ENCODE measurements at regions not wholly inside any gene's neighbourhood (a gene's known extent, or its start where the extent isn't known, plus 50 kb on each side); places are given as distances from the start of the nearest gene placed in this dataset.
"Not testable (repeated sequence)": the region's sequence is repeated elsewhere in the genome, so short reads cannot be mapped to it uniquely, and the experiment has no call there.

DNA sequence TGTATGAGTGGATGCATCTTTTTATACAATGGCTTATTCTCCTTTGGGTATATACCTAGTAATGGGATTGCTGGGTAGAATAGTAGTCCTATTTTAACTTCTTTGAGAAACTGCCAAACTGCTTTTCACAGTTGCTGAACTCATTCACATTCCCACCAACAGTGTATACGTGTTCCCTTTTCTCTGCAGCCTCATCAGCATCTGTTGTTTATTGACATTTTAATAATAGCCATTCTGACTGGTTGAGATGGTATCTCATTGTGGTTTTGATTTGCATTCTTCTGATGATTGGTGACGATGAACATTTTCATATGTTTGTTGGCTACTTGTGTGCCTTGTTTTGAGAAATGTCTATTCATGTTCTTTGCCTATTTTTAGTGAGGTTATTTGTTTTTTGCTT is 687.0 kb upstream of the EPHA5 start:
- peak in 1 of 2 experiments; percentile 25 for DNase-seq

DNA sequence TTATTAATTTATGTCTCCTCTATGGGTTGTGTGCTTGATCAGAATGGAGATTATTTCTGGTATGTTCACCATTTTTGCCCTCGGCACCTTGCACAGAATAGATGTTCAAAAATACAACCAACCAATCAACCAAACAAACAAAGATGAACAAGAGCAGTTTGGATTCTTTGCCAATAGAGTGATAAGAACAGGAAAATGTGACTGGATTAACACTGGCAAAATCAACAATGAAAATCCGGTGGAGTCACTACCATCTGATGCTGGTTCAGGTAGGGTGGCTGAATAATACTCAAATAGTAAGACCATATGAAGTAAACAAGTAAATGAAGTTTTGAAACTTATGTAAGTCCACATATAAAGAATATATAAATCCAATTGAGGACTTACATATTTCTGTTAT is 685.0 kb upstream of the EPHA5 start:
- no peak for DNase-seq

DNA sequence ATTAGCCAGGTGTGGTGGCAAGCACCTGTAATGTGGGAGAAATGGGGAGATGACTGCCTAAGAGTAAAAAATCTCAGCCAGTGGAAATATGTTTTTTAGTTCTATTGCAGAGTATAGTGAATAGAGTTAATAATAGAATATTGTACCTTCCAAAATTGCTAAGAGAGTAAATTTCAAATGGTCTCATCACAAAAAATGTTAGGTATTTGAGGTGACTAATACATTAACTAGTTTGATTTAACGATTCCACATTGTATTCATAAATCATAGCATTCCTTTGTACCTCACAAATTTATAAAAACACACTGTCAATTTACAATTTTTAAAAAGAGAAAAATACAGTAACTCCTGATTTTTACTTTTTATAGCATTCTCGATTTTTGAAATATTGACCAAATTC is 681.5 kb upstream of the EPHA5 start:
- DNase-seq: no peak

DNA sequence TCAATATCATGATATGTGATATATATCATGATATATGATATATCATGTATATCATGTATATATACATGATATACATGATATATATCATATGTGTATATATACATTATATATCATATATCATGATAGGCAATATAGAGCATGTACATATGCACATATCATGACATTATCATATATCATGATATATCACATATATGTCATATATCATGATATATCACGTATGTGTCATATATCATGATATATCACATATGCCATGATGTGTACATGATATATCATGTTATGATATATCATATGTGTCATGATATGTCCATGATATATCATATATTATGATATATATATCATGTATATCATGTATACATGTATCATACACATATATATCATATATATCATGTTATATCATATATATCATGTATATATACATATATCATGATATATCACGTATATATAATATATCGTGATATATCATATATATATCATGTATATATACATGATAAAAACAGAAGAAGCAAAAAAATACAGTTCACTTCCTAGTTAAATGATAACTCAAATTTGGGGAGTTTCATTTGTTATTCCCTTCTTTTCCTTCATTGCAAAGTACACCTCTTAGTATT is 670.1 kb upstream of the EPHA5 start:
- DNase-seq: no peak

DNA sequence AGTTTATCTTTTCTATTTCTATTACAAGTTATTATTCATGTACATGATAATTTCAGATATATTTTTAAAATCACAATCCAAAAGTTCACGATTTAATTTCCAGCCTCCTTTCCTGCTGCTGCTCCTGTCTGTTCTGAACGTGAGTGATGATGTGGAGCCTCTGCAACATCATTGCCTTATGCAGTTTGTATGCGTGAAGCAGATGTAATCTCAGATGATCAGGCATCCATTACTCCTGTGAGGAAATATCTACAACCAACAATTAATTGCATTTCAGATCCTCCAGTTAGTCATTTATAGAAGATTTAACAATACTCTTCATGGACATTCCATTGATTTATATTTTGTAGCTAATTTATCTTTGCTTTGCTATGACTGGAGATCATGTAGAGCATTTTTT is 668.7 kb upstream of the EPHA5 start:
- DNase-seq: no peak

DNA sequence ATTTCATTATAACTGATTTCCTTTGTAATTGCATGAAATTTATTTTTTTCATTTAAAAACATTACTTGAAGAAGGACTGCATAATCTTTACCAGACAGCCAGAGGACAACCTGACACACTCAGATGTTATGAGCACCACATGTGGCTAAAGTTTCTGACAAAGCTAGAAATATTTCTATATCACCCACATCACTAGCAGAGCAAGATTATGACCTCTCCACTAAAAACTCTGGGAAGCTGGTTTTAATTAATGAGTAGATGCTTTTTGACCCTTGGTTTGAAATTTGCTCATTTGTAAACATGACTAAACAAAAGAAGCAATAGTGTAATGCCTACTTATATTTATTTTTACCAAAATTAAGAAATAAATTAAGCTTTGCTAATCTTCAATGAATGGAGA is 661.5 kb upstream of the EPHA5 start:
- DNase-seq: no peak

DNA sequence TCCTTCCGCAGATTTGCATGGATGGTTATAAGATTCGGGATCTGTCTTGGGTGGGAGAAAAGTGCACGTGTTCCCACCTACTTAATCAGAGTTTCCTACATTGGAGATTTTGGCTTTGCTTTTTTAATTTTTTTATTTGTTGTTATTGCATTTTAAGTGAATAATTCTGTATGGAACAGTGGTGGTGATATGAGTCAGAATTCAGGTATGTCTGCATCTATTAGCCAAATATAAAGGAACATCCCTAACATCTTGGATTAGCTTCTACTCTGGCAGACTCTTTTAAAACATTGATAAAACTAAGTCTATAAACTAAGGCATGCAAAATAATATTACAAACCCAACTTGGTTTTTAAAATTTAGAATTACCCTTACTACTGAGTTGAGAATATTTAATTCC is 659.8 kb upstream of the EPHA5 start:
- no peak for DNase-seq

DNA sequence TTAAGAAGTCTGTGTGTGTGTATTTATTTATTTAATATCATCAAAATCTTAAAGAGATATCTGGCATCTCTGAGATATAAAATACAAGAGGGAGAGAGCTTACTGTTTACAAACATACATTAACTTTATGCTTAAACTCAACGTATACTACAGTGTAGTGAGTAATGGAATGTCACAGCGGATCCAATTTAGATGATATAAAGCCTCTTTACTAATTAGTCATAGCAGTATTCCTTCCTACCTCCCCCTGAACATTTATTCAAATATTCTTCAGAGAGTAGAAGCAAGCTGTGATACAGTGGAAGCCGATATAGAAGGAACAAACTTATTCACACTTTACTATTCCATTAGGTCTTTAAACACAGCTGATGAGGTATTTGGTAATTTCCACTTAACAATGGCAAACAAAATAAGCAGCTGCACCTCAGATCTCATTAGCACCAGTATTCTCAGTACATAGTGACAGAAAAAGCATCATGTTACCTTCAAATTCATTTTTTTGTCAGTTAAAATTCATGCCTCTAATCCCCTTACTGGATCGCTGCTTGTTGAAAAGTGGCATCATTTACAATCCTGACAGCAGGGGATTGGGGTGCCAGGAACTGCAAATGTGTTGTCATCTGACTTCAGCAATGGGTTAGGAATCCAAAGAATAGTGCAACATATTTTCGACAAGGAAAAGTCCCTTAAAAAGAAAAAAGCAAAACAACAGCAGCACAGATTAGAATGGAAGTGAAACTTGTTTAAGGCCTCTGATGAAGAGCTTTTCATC is 658.7 kb upstream of the EPHA5 start:
- no peak for DNase-seq

DNA sequence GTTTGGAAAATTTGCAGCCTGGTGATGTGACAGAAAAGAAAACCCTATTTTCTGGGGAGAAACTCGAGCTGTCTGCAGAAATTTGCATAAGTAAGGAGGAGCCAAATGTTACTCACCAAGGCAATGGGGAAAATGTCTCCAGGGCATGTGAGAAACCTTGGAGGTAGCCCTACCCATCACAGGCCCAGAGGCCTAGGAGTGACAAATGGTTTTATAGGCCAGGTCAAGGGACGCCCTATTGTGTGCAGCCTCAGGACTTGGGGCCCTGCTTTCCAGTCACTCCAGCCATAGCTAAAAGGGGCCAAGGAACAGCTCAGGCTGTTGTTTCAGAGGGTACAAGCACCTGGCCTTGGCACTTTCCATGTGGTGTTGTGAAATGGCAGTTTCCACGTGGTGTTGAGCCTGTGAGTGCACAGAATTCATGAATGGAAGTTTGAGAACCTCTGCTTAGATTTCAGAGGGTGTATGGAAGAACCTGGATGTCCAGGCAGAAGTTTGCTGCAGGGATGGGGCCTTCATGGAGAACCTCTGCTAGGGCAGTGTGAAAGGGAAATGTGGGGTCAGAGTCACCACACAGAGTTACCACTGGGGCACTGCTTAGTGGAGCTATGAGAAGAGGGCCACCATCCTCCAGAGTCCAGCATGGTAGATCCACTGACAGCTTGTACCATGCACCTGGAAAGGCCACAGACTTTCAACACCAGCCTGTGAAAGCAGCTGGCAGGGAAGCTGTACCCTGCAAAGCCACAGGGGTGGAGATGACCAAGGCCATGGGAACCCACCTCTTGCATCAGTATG is 637.6 kb upstream of the EPHA5 start:
- DNase-seq: no peak

DNA sequence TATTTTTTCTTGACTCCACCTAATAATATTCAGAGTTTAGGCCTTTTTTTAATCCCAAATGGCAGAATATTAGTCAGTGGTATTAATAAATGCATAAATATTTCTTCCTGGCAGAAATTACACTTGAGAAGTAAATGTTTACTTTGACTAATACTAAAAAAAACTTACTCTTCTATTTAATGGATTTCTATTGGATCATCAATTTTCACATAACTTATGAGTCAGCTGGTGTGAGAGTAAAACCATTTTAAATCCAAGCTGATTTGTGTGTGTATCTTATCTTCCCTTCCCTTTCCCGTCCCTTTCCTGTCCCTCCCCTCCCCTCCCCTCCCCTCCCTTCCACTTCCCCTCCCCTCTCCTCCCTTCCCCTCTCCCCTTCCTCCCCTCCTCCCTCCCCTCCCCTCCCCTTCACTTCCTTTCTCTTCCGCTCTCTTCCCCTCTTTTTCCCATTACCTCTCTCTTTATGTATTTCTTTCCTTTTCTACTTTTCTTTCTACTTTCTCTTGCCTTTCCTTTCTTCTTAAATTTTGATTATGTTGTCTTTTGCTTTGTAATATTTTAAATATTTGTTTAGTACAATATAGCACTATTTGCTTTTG is 630.1 kb upstream of the EPHA5 start:
- DNase-seq: no peak

DNA sequence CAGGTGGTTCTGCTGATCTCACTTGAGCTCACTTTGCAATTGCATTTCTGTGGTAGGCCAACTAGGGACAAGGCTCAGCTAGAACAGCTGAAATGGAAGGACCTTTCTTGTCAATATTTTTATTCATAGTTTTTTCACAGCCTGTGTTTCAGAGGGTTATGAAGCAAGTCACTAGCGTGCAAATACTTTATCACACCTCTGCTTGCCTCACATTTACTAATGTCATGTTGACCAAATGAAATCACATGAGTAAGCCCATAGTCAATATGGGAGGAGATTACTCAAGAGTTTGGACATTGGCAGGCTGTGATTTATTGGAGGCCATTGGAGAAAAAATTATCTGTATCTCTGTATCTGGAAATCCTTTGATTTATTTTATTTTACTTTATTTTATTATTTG is 628.3 kb upstream of the EPHA5 start:
- no peak for DNase-seq

DNA sequence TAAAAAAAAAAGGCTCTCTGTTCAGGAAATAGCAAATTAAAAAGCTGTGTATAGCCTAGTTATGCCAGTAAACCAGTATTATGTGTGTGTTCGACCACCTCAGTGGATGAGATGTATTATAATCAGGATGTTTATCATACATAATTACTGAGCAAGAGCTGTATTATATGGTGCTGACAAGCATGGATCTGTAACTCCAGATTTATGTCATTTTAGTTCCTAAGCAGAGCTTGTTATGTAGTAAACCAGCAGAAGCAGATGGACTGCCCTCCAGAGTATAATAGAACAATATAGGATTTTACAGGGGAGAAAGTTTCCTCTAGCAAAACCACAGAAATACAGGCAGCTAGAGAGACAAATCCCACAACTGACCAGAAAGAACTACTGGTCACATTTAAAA is 627.4 kb upstream of the EPHA5 start:
- DNase-seq: no peak

DNA sequence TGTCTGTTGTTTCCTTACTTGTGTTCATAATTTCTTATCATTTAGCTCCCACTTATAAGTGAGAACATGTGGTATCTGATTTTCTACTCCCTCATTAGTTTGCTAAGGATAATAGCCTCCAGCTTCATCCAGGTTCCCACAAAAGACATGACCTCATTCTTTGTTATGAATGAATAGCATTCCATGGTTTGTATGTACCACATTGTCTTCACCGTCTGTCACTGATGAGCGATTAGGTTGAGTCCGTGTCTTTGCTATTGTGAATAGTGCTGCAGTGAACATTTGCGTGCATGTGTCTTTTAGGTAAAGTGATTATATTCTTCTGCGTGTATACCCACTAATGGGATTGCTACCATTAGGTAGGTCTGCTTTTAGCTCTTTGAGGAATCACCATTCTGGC is 624.3 kb upstream of the EPHA5 start:
- DNase-seq: no peak

DNA sequence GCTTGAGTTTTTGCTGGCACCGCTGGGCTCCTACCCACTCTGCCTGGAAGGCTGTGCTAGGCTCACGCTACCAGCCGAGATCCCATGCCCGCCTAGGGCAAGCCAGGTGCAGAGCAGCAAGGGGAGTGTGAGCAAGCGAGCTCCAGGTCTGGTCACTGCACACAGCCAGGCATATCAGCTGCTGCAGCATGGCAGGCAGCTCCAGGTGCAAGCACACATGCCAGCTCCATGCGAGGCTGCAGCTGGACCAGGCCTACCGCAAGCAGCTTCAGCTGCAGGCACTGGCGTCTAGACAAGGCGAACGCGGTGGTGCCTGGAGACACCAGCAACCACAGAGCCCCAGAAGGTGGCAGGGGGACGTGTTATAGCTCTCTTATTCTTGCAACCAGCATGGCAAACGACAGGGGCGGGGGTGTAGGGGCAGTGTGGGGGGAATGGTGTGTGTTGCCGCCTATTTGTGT is 614.7 kb upstream of the EPHA5 start:
- DNase-seq: no peak

DNA sequence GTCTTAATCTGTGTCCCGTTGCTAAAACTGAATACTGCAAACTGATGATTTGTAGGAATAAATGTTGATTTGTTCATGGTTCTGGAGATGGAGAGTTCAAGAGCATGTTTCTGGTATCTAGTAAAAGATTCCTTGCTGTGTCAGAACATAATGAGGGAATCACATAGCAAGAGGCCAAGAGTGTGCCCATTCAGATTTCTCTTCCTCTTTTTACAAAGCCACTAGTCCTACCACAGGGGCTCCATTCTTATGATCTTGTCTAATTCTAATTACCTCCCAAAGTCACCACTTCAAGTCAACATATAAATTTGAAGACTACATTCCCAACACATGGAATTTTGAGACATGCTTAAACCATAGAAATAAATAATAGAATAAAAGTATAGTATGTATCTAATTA is 608.8 kb upstream of the EPHA5 start:
- no peak for DNase-seq

DNA sequence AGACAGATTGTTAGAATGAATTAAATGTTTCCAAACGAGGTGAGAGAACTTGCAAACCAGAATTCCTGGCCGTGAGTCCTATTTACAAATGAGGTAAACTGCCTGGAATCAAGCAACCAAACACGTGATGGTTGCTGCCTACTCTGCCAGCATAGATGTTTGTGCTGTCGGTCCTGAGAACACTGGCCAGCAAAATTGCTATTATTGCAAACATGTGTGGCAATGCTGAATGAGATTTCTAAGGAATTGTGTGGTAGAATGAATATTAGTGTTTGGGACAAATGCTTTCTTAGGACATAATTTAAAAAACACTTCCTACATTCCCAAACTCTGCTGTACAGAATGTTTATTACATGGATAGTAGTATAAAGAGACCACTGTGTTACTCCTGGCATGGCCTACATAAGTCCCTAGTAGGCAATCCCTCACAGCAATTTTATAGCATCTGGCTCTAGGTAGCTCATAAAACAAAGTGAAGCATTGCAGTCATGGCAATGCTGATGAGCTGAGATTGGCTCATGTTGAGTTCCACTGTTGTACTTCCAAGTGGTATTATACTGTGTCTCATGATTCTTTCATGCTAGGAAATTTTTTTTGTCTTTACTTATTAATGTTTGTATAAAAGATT is 605.2 kb upstream of the EPHA5 start:
- peak; percentile 6 to 39 for DNase-seq

DNA sequence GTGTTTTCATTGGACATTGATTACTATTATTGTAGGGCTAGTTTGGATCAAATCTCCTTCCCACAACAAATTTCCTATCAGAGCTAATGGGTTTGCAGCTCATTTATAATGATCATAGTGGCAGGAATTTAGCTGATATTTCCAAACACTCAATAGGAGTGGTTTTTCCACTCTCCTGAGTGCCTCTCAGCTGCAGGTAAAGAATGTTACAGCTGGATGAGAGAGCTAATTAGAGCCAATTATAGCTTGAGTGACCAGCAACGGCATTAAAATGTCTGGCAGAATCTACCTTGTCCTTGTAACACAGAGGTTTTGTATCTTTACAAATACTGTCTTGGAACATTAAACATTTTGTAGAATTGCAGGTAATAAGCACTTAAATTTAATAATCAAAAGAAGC is 602.8 kb upstream of the EPHA5 start:
- DNase-seq: no peak

DNA sequence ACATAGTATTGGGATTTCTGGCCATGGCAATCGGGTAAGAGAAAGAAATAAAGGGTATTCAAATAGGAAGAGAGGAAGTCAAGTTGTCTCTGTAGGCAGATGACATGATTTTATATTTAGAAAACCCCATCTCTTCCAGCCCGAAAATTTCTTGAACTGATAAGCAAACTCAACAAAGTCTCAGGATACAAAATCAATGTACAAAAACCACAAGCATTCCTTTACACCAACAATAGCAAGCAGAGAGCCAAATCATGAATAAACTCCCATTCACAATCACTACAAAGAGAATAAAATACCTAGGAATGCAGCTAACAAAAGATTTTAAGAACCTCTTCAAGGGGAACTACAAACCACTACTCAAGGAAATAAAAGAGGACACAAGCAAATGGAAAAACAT is 600.1 kb upstream of the EPHA5 start:
- not testable (repeated sequence) for DNase-seq

DNA sequence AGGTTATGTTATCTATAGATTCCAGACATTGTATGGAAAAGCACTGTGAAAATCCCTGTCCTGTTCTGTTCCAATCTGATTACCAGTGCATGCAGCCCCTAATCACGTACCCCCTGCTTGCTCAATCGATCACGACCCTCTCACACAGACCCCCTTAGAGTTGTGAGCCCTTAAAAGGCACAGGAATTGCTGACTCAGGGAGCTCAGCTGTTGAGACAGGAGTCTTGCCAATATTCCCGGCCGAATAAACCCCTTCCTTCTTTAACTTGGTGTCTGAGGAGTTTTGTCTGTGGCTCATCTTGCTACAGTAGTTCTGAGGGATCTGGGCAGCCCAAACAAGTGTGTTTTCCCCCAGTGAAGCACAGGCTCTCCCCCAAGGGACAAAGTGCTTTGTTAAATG is 596.3 kb upstream of the EPHA5 start:
- DNase-seq: not testable (repeated sequence)

DNA sequence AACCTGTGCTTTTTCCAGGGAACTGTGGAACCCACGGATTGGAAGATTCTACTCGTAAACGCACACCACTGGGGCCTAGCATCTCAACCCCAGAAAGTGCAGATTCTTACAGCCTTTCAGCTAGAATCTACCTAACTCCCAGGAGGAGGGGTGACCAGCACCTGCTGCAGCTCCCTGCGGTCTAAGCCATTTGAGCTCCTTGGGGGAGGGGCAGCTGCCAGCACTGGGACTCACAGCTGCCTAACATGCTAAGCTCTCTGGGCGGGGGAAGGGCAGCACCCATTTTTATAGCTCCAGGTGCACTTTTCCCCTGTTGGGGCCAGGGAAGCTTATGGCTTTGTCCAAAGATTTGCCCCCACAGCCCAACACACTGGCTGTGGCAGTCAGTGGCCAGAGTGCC is 595.7 kb upstream of the EPHA5 start:
- no peak for DNase-seq

DNA sequence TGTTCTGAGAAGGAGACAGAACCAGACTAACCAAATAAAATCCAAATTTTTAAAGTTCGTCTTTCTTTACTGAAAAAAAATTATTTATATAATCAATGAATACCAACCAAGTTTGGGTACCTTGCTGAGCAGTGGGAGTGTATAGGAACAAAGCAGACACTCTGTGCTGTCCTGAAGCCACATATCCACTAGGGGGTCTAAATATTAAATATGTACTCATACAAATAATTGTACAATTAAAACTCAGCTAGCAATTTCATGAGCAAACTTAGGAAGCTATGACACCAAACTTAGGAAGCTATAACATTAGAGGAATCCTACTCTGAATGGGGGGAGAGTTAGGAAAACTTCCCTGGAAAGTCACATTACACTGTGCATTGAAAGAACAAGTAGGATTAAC is 582.0 kb upstream of the EPHA5 start:
- no peak for DNase-seq

DNA sequence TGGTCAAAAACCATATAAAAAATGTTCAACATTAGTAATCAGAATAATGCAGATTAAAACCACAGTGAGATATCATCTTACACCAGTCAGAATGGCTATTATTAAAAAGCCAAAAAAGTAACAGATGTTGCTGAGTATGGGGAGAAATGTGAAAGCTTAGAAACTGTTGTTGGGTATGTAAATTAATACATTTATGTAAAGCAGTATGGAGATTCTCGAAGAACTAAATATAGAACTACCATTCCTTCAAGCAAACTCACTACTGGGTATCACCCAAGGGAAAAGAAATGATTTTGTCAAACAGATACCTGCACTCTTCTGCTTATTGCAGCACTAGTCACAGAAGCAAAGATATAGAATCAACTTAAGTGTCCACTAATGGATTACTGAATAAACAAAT is 576.4 kb upstream of the EPHA5 start:
- DNase-seq: no peak

DNA sequence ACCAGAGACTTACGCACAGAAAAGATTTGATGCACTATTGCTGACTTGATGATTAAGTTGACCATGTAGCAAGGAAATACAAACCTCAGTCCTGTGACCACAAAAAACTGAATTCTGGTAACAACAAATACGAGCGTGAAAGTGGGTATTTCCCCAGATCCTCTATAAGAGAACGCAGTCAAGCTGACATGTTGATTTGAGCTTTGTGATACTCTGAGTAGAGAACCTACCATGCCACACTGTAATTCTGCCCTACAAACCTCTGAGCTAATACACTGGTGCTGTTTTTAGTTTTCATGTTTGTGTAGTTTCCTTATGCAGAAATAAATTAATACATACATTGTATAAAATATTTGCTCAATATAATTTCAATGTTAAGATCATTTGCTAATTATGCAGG is 565.6 kb upstream of the EPHA5 start:
- DNase-seq: no peak
